SK-N-SH (cell line): ENCODE measurements at regions not wholly inside any gene's neighbourhood (a gene's known extent, or its start where the extent isn't known, plus 50 kb on each side); places are given as distances from the start of the nearest gene placed in this dataset.

Experiments used
- CTCF ChIA-PET: fragments of 300-600, 350-600 bp; formaldehyde crosslinking; extraction: SDS; loops from one replicate; lab custom pipeline; 2021; lab: Yijun Ruan, JAX
- POLR2A ChIA-PET: fragments of 350-600 bp; sonication (Branson Sonifier 250); formaldehyde crosslinking; extraction: SDS; loops from one replicate; lab custom pipeline; 2020; ENCODE audit warnings: antibody characterized with exemption, inconsistent platforms; lab: Yijun Ruan, JAX
- DNase-seq: peaks from one replicate; pipeline ENCODE4 v3.0.0; 2012
- H2AFZ ChIP-seq: fragments of 200-600 bp; sonication (generic); 2 replicates; pipeline ENCODE4 v1.8.1; 2016; ENCODE audit warnings: antibody characterized with exemption, mild to moderate bottlenecking, low read depth
- H3F3A ChIP-seq: fragments of 200-600 bp; sonication (generic); replicated peaks from 2 replicates; pipeline ENCODE3; 2016; ENCODE audit warnings: antibody characterized with exemption, mild to moderate bottlenecking; ENCODE audit not compliant: insufficient read depth
- H3K27ac ChIP-seq, 2 experiments: fragments of 200-500 bp in 1 of 2; fragments of 200-600 bp in 1 of 2; sonication (Bioruptor generic) in 1 of 2; sonication (generic), shearing (Covaris generic) in 1 of 2; 2 replicates each; pipeline versions ENCODE4 v1.5.1 to v1.6.1; 2014 to 2016; ENCODE audit warnings: low read depth in 2 of 2, inconsistent platforms in 1 of 2, low read length in 1 of 2, mild to moderate bottlenecking in 1 of 2, mixed read lengths in 1 of 2
- H3K27me3 ChIP-seq: fragments of 200-600 bp; sonication (generic), shearing (Covaris generic); 2 replicates; pipeline ENCODE4 v1.6.1; 2016; ENCODE audit warnings: mixed run types; ENCODE audit not compliant: insufficient read depth
- H3K36me3 ChIP-seq, 2 experiments: fragments of 200-500 bp in 1 of 2; fragments of 200-600 bp in 1 of 2; sonication (Bioruptor generic) in 1 of 2; sonication (generic) in 1 of 2; replicated peaks in 1 of 2; 2 replicates each; pipeline versions ENCODE3 to v1.5.1; 2014 to 2016; ENCODE audit warnings: low read length in 1 of 2, mild to moderate bottlenecking in 1 of 2; ENCODE audit not compliant: insufficient read depth in 2 of 2, control insufficient read depth in 1 of 2
- H3K4me1 ChIP-seq, 2 experiments: fragments of 200-500 bp in 1 of 2; fragments of 200-600 bp in 1 of 2; sonication (Bioruptor generic) in 1 of 2; sonication (generic), shearing (Covaris generic) in 1 of 2; 2 replicates each; pipeline versions ENCODE4 v1.5.1 to v1.6.1; 2014 to 2016; ENCODE audit warnings: low read depth in 1 of 2, low read length in 1 of 2, mixed run types in 1 of 2; ENCODE audit not compliant: insufficient read depth in 2 of 2, control insufficient read depth in 1 of 2
- H3K4me2 ChIP-seq: fragments of 200-600 bp; sonication (generic), shearing (Covaris generic); 2 replicates; pipeline ENCODE4 v1.6.1; 2017; ENCODE audit warnings: mixed run types
- H3K4me3 ChIP-seq, 2 experiments: fragments of 200-500 bp in 1 of 2; fragments of 200-600 bp in 1 of 2; sonication (Bioruptor generic) in 1 of 2; sonication (generic), shearing (Covaris generic) in 1 of 2; 2 replicates each; pipeline versions ENCODE4 v1.5.1 to v1.8.1; 2014 to 2016; ENCODE audit warnings: low read depth in 2 of 2, inconsistent platforms in 1 of 2, low read length in 1 of 2, mild to moderate bottlenecking in 1 of 2, mixed read lengths in 1 of 2, moderate library complexity in 1 of 2
- H3K79me2 ChIP-seq: fragments of 200-600 bp; sonication (generic); 2 replicates; pipeline ENCODE4 v1.8.1; 2017; ENCODE audit warnings: mild to moderate bottlenecking; ENCODE audit not compliant: insufficient read depth
- H3K9ac ChIP-seq: fragments of 200-600 bp; sonication (generic); 2 replicates; pipeline ENCODE4 v1.6.1; 2017; ENCODE audit warnings: mixed run types
- H3K9me2 ChIP-seq: fragments of 200-600 bp; sonication (generic); 2 replicates; pipeline ENCODE4 v1.6.1; 2017; ENCODE audit warnings: mixed run types
- H3K9me3 ChIP-seq: fragments of 200-600 bp; sonication (generic); 2 replicates; pipeline ENCODE4 v1.6.1; 2017; ENCODE audit warnings: mixed run types, mild to moderate bottlenecking, moderate library complexity
- H4K20me1 ChIP-seq: fragments of 200-600 bp; sonication (generic); 2 replicates; pipeline ENCODE4 v1.6.1; 2017; ENCODE audit warnings: mild to moderate bottlenecking, mixed run types; ENCODE audit not compliant: insufficient read depth
- CHD2 ChIP-seq: fragments of 150-350 bp; IDR thresholded peaks from 2 replicates; pipeline ENCODE4 v1.6.1; 2018; ENCODE audit warnings: low read length; ENCODE audit not compliant: partially characterized antibody
- EZH2phosphoT487 ChIP-seq: fragments of 200-600 bp; sonication (generic); IDR thresholded peaks from 2 replicates; pipeline ENCODE4 v1.6.1; 2017; ENCODE audit warnings: low read depth, mixed run types, mild to moderate bottlenecking, antibody characterized with exemption, moderate library complexity, borderline replicate concordance
- GATA2 ChIP-seq: sonication (generic); formaldehyde crosslinking; IDR thresholded peaks from 2 replicates; pipeline ENCODE4 v1.5.0; 2020; ENCODE audit warnings: mild to moderate bottlenecking, missing genetic modification reagents
- MEF2A ChIP-seq: IDR thresholded peaks from 2 replicates; pipeline ENCODE4 v1.4.0; 2012; ENCODE audit warnings: low read depth, borderline replicate concordance
- NFIC ChIP-seq: IDR thresholded peaks from 2 replicates; pipeline ENCODE4 v1.4.0; 2012; ENCODE audit warnings: borderline replicate concordance
- POLR2AphosphoS5 ChIP-seq: IDR thresholded peaks from 2 replicates; pipeline ENCODE4 v1.6.1; 2012; ENCODE audit warnings: low read depth, low read length
- RAD21 ChIP-seq: IDR thresholded peaks from 2 replicates; pipeline ENCODE4 v1.6.1; 2012; ENCODE audit warnings: mild to moderate bottlenecking, low read length
- RXRA ChIP-seq: IDR thresholded peaks from 2 replicates; pipeline ENCODE4 v1.4.0; 2012; ENCODE audit warnings: low read depth, mild to moderate bottlenecking, borderline replicate concordance
- SIN3A ChIP-seq: IDR thresholded peaks from 2 replicates; pipeline ENCODE4 v1.6.1; 2012; ENCODE audit warnings: low read depth, mild to moderate bottlenecking, low read length, moderate library complexity, borderline replicate concordance
- TAF1 ChIP-seq: IDR thresholded peaks from 2 replicates; pipeline ENCODE4 v1.6.1; 2012; ENCODE audit warnings: low read depth, mild to moderate bottlenecking, low read length, moderate library complexity, borderline replicate concordance
- TCF12 ChIP-seq: IDR thresholded peaks from 2 replicates; pipeline ENCODE4 v1.4.0; 2012
- TF ChIP-seq, protein P1 (sequence below): IDR thresholded peaks from 2 replicates; pipeline ENCODE4 v1.6.1; 2012; ENCODE audit warnings: mild to moderate bottlenecking, low read depth, low read length, moderate library complexity
- TF ChIP-seq, protein P2 (sequence below): IDR thresholded peaks from 2 replicates; pipeline ENCODE4 v1.4.0; 2012; ENCODE audit warnings: low read depth

DNA sequence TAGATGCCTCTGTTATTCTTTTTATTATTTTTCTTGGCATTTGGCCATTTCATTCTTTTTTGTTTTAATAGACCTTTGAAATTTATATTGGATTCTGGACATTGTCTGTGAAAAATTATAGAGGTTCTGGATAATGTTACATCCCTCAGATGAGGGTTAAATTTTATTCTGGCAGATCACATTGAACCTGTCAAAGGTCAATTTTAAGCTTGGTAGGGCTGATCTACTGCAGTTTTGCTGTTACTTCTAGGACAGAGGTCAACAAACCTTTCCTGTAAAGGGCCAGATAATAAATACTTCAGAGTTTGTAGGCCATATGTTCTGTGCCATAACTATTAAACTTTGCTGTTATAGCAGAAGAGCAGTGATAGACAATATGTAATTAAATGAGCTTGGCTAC is 318.9 kb upstream of the DPPA4 start:
- TF ChIP-seq NFIC, result peak; percentile 29
- TF ChIP-seq, protein P1, sequence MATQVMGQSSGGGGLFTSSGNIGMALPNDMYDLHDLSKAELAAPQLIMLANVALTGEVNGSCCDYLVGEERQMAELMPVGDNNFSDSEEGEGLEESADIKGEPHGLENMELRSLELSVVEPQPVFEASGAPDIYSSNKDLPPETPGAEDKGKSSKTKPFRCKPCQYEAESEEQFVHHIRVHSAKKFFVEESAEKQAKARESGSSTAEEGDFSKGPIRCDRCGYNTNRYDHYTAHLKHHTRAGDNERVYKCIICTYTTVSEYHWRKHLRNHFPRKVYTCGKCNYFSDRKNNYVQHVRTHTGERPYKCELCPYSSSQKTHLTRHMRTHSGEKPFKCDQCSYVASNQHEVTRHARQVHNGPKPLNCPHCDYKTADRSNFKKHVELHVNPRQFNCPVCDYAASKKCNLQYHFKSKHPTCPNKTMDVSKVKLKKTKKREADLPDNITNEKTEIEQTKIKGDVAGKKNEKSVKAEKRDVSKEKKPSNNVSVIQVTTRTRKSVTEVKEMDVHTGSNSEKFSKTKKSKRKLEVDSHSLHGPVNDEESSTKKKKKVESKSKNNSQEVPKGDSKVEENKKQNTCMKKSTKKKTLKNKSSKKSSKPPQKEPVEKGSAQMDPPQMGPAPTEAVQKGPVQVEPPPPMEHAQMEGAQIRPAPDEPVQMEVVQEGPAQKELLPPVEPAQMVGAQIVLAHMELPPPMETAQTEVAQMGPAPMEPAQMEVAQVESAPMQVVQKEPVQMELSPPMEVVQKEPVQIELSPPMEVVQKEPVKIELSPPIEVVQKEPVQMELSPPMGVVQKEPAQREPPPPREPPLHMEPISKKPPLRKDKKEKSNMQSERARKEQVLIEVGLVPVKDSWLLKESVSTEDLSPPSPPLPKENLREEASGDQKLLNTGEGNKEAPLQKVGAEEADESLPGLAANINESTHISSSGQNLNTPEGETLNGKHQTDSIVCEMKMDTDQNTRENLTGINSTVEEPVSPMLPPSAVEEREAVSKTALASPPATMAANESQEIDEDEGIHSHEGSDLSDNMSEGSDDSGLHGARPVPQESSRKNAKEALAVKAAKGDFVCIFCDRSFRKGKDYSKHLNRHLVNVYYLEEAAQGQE, result no peak
- peak; percentile 75 for TF ChIP-seq TCF12
- no peak for TF ChIP-seq MEF2A
- TF ChIP-seq, all 33 proteins: peak for 2
- Histone ChIP-seq H3K36me3 (no peaks in the 10 kb centered on the region), H3K27me3 (no peaks in the 10 kb centered on the region), H2AFZ (no peak overlapping the region; the same call in 1 of the 2 replicates), H3F3A (no peaks in the 10 kb centered on the region), H3K4me2 (no peak overlapping the region), H3K4me1 (no peaks in the 10 kb centered on the region; a peak in 1 of 4 replicates), H3K9me2 (no peaks in the 10 kb centered on the region), H3K27ac (no peak overlapping the region), H3K9ac (no peak overlapping the region), H3K79me2 (no peaks in the 10 kb centered on the region), H4K20me1 (no peaks in the 10 kb centered on the region), H3K9me3 (no peaks in the 10 kb centered on the region), H3K4me3 (no peak overlapping the region)
- ChIA-PET CTCF (interaction anchor here (1.1 kb wide), 1 partner anchor 45 kb away, joined by 3 read pairs; no protein-coding TSS in a partner anchor), POLR2A (no interaction called here)
- DNase-seq, result peak; percentile 11

DNA sequence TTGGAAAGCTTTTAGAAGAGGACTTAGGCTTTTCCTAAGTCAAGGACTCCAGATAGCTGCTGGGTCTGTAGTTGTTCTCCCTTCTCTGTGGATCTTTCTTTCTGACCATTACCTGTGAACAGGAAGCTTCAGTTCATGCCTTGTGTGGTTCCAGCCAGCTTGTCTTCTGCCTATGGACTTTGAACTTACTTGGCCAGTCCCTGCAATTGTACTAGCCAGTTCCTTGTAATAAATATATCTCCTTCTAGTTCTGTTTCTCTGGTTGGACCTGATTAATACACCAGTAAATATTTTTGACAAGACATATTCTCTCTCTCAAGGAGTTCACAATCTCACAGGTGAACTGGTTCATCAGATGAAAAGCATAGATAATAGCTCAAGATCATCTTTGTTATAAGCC is 341.3 kb upstream of the DPPA4 start:
- no peak for DNase-seq
- no peak for TF ChIP-seq POLR2AphosphoS5
- TF ChIP-seq EZH2phosphoT487, result no peak
- TF ChIP-seq TAF1, result no peak
- TF ChIP-seq SIN3A, result no peak
- TF ChIP-seq, protein P1, result no peak
- TF ChIP-seq GATA2 (CRISPR knock-in tag), result no peak
- no peak for TF ChIP-seq RAD21
- TF ChIP-seq RXRA, result no peak
- no peak for TF ChIP-seq CHD2
- no peak for TF ChIP-seq TCF12
- no peak for TF ChIP-seq NFIC
- TF ChIP-seq, protein P2, sequence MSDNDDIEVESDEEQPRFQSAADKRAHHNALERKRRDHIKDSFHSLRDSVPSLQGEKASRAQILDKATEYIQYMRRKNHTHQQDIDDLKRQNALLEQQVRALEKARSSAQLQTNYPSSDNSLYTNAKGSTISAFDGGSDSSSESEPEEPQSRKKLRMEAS, result no peak
- CTCF ChIA-PET, result no interaction called here

More for the DNA sequence above, 341.3 kb upstream of the DPPA4 start:
- Histone ChIP-seq H3K4me3 (no peak overlapping the region), H3K27me3 (no peaks in the 10 kb centered on the region), H3K9me3 (no peaks in the 10 kb centered on the region), H3K36me3 (no peaks in the 10 kb centered on the region), H3K9ac (no peak overlapping the region), H3K4me2 (no peak overlapping the region), H3K9me2 (no peaks in the 10 kb centered on the region), H3K79me2 (no peaks in the 10 kb centered on the region), H4K20me1 (no peaks in the 10 kb centered on the region), H3K4me1 (no peaks in the 10 kb centered on the region; a peak in 1 of 4 replicates), H3F3A (no peaks in the 10 kb centered on the region), H2AFZ (no peak overlapping the region), H3K27ac (no peak overlapping the region)
- POLR2A ChIA-PET, result no interaction called here
